PC-9 (cell line): ENCODE measurements at regions not wholly inside any gene's neighbourhood (a gene's known extent, or its start where the extent isn't known, plus 50 kb on each side); places are given as distances from the start of the nearest gene placed in this dataset.

ENCODE experiments used
- BruUV-seq: library from RNA; stranded (reverse); fragments of 400-500 nt; replicated peaks from 2 replicates; lab custom pipeline; 2021; lab: Mats Ljungman, UMichigan
- CTCF ChIA-PET: fragments of 300-600 bp; sonication (Branson Sonifier 250); formaldehyde crosslinking; loops from one replicate; lab custom pipeline; 2022; ENCODE audit warnings: antibody characterized with exemption; lab: Charles Lee
- POLR2A ChIA-PET: fragments of 300-600 bp; sonication (Branson Sonifier 250); formaldehyde crosslinking; loops from one replicate; lab custom pipeline; 2022; ENCODE audit warnings: antibody characterized with exemption; ENCODE audit not compliant: unreplicated experiment; lab: Charles Lee
- DNase-seq, 2 experiments: peaks; one replicate each; pipeline versions ENCODE4 v3.0.0 to v3.0.0-alpha.2; 2015 to 2022; ENCODE audit warnings: mixed read lengths in 1 of 2
- H2AFZ ChIP-seq: fragments of 200-600 bp; sonication (generic); 2 replicates; pipeline ENCODE4 v1.8.1; 2017; ENCODE audit warnings: antibody characterized with exemption
- H3F3A ChIP-seq: fragments of 200-600 bp; sonication (generic); 2 replicates; pipeline ENCODE4 v1.8.1; 2017; ENCODE audit warnings: antibody characterized with exemption, mild to moderate bottlenecking, low read depth; ENCODE audit not compliant: insufficient read depth
- H3K27ac ChIP-seq: fragments of 200-600 bp; sonication (generic); 2 replicates; pipeline ENCODE4 v1.6.1; 2016; ENCODE audit warnings: mixed run types
- H3K27me3 ChIP-seq: fragments of 200-600 bp; sonication (generic); 2 replicates; pipeline ENCODE4 v1.6.1; 2016; ENCODE audit warnings: low read depth, mixed run types; ENCODE audit not compliant: insufficient read depth
- H3K36me3 ChIP-seq: fragments of 200-600 bp; sonication (generic); 2 replicates; pipeline ENCODE4 v1.6.1; 2016; ENCODE audit warnings: low read depth, mixed run types
- H3K4me1 ChIP-seq: fragments of 200-600 bp; sonication (generic); replicated peaks from 2 replicates; pipeline ENCODE4 v1.6.1; 2016; ENCODE audit warnings: mixed run types; ENCODE audit not compliant: insufficient read depth
- H3K4me2 ChIP-seq: fragments of 200-600 bp; sonication (generic); 2 replicates; pipeline ENCODE4 v1.6.1; 2017; ENCODE audit warnings: mixed run types
- H3K4me3 ChIP-seq: fragments of 200-600 bp; sonication (generic); 2 replicates; pipeline ENCODE4 v1.6.1; 2016; ENCODE audit warnings: mixed run types
- H3K79me2 ChIP-seq: fragments of 200-600 bp; sonication (generic); 2 replicates; pipeline ENCODE4 v1.6.1; 2017; ENCODE audit warnings: low read depth, mixed run types
- H3K9me2 ChIP-seq: fragments of 200-600 bp; sonication (generic); 2 replicates; pipeline ENCODE4 v1.8.1; 2017; ENCODE audit warnings: mild to moderate bottlenecking; ENCODE audit not compliant: insufficient read depth
- H3K9me3 ChIP-seq: fragments of 200-600 bp; sonication (generic); 2 replicates; pipeline ENCODE4 v1.8.1; 2016; ENCODE audit warnings: low read depth; ENCODE audit not compliant: insufficient read depth
- H4K20me1 ChIP-seq: fragments of 200-600 bp; sonication (generic); 2 replicates; pipeline ENCODE4 v1.8.1; 2017; ENCODE audit not compliant: insufficient read depth
- EZH2 ChIP-seq: fragments of 200-600 bp; sonication (generic); IDR thresholded peaks from 2 replicates; pipeline ENCODE4 v1.8.0; 2017; ENCODE audit warnings: antibody characterized with exemption, low read depth
- intact Hi-C: fragments of 100-400 bp; cut with micrococcal nuclease; formaldehyde crosslinking; loops from one replicate; pipeline ENCODE4 v1.10.0; 2022; ENCODE audit not compliant: unreplicated experiment
- TF ChIP-seq, protein P1 (sequence below): fragments of 200-600 bp; sonication (generic); conservative IDR thresholded peaks from 2 replicates; pipeline ENCODE4 v1.6.1; 2017; ENCODE audit warnings: mixed run types, antibody characterized with exemption, mild to moderate bottlenecking, moderate library complexity

DNA sequence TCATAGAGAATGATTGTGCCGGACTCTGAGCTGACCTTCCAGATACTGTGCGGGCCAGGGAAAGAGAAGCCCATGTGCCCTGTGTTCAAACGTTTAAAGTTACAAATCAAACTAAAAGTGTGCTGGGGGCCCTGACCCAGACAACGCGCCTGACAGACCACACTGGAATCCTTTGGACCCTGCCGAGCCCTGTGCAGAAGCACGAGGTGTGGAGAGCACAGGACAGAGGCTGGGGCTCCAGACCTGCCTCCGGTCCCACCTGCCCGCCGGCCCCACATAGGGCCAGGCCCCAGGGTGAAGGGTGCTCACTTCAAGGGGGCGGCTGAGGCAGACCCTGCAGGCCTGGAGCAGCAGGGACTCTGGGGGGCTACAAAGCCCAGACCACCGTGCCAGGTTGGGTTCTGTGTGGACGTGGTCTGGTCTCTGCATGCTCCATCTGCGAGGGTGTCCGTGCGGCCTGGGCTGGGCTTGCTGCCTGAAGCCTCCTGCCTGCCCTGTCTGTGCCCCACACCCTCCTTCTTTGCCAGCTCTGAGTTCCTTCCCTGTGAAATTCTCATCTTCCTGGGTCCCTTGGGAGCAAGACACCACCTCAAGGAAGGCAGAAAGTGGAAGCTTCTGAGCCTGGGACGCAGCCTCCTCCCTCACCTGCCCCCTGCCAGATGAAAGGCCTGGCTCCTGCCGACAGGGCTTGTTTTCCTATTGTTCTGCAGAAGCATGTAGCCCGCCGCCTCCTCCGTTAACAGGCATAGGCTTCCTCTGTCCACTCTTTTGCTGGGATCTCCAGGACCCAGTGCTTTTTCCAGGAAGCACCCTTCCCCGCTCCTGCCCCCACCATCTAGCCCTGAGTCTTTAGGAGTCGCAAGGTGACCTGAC, 186.2 kb downstream of the ERMARD start:
- ChIA-PET POLR2A (no interaction called here), CTCF (no interaction called here)
- BruUV-seq: no TSS peak
- Histone ChIP-seq H2AFZ (no peak overlapping the region), H3K36me3 (no peaks in the 10 kb centered on the region), H3K79me2 (no peaks in the 10 kb centered on the region), H3F3A (no peaks in the 10 kb centered on the region), H3K9me2 (no peaks in the 10 kb centered on the region), H3K9me3 (no peaks in the 10 kb centered on the region), H3K27ac (no peak overlapping the region), H3K4me1 (no peaks in the 10 kb centered on the region), H3K4me3 (no peak overlapping the region), H4K20me1 (no peaks in the 10 kb centered on the region), H3K4me2 (no peak overlapping the region), H3K27me3 (peaks cover 96% of the 10 kb centered on the region)
- intact Hi-C loops: no loop called here
- TF ChIP-seq, protein P1, sequence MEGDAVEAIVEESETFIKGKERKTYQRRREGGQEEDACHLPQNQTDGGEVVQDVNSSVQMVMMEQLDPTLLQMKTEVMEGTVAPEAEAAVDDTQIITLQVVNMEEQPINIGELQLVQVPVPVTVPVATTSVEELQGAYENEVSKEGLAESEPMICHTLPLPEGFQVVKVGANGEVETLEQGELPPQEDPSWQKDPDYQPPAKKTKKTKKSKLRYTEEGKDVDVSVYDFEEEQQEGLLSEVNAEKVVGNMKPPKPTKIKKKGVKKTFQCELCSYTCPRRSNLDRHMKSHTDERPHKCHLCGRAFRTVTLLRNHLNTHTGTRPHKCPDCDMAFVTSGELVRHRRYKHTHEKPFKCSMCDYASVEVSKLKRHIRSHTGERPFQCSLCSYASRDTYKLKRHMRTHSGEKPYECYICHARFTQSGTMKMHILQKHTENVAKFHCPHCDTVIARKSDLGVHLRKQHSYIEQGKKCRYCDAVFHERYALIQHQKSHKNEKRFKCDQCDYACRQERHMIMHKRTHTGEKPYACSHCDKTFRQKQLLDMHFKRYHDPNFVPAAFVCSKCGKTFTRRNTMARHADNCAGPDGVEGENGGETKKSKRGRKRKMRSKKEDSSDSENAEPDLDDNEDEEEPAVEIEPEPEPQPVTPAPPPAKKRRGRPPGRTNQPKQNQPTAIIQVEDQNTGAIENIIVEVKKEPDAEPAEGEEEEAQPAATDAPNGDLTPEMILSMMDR: no peak
- TF ChIP-seq EZH2: no peak
- DNase-seq: no peak

DNA sequence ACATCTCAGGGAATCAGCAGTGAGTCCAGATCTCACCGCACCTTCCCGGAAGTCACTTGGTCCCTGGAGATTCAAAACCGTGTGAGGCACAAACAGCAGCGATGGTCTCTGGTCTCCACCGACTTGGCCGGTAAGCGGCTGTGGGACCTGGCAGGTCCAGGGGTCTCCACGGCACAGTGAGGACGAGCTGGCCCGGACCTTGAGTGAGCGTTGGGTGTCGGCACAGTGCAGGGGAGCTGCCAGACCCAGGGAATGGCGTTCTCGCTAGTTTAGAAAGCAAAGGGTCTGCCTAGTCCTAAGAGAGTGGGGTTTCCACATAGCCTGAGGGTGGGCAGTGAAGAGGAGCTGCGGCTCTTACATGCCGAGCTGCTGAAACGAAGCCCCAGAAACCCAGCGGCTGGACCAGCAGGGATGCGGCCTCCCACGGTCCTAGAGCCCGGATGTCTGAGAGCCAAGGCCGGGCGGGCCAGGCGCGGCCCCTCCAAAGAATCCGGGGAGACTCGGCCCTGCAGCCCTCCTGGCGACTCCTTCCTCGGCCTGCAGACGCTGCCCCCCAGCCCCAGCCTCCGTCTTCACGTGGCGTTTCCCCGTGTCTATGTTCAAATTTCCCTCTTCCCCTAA, 185.0 kb downstream of the ERMARD start:
- H3K9me3 ChIP-seq: no peaks in the 10 kb centered on the region
- POLR2A ChIA-PET: no interaction called here
- intact Hi-C loops: no loop called here

DNA sequence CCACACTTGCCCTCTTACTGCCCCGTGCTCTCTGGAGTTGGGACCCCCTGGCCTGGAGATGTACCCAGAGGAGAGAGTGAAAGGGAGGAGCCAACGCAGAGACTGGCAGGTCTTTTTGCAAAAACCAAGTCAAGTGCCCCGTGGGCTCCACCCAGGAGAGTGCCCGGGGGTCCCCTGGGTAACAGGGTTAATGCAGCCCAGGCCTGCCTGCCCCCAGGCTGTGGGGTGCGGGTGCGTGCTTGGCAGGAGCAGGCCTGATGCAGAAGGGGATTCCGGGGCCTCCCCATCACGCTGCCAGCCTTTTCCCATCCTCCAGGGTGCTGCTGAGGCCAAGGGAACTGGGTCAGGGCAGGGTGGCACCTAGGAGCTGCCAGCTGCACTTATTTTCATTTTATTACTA, 184.4 kb downstream of the ERMARD start:
- POLR2A ChIA-PET: no interaction called here
- CTCF ChIA-PET: no interaction called here
- H3K36me3 ChIP-seq: no peaks in the 10 kb centered on the region
- H3K4me3 ChIP-seq: no peak overlapping the region
- DNase-seq: no peak
- H3K27me3 ChIP-seq: peaks cover 96% of the 10 kb centered on the region
- intact Hi-C loops: no loop called here
- H3K4me1 ChIP-seq: no peaks in the 10 kb centered on the region
- H2AFZ ChIP-seq: no peak overlapping the region
- no peaks in the 10 kb centered on the region for H4K20me1 ChIP-seq
- H3K27ac ChIP-seq: no peak overlapping the region
- no peaks in the 10 kb centered on the region for H3K9me2 ChIP-seq
- no peaks in the 10 kb centered on the region for H3K79me2 ChIP-seq
- no peaks in the 10 kb centered on the region for H3F3A ChIP-seq
- TF ChIP-seq, protein P1: no peak
- TF ChIP-seq EZH2: no peak
- no TSS peak for BruUV-seq
- no peaks in the 10 kb centered on the region for H3K9me3 ChIP-seq
- no peak overlapping the region for H3K4me2 ChIP-seq

More for the DNA sequence above, 185.0 kb downstream of the ERMARD start:
- no peaks in the 10 kb centered on the region for H3F3A ChIP-seq
- H3K27me3 ChIP-seq: peaks cover 99% of the 10 kb centered on the region
- no peaks in the 10 kb centered on the region for H4K20me1 ChIP-seq
- H3K79me2 ChIP-seq: no peaks in the 10 kb centered on the region
- H3K4me3 ChIP-seq: no peak overlapping the region
- no peak overlapping the region for H3K27ac ChIP-seq
- no peak overlapping the region for H3K4me2 ChIP-seq
- H3K36me3 ChIP-seq: no peaks in the 10 kb centered on the region
- TF ChIP-seq EZH2: no peak
- TF ChIP-seq, protein P1: no peak
- no peaks in the 10 kb centered on the region for H3K4me1 ChIP-seq
- BruUV-seq: no TSS peak
- no peak for DNase-seq
- CTCF ChIA-PET: no interaction called here
- H2AFZ ChIP-seq: no peak overlapping the region
- no peaks in the 10 kb centered on the region for H3K9me2 ChIP-seq
